ENCODE measurements at regions not wholly inside any gene's neighbourhood (a gene's known extent, or its start where the extent isn't known, plus 50 kb on each side); places are given as distances from the start of the nearest gene placed in this dataset.

GRCh38 chr10:65861249-65861648 is 1064.6 kb upstream of the LRRTM3 start:
- TF ChIP-seq, protein P1, sequence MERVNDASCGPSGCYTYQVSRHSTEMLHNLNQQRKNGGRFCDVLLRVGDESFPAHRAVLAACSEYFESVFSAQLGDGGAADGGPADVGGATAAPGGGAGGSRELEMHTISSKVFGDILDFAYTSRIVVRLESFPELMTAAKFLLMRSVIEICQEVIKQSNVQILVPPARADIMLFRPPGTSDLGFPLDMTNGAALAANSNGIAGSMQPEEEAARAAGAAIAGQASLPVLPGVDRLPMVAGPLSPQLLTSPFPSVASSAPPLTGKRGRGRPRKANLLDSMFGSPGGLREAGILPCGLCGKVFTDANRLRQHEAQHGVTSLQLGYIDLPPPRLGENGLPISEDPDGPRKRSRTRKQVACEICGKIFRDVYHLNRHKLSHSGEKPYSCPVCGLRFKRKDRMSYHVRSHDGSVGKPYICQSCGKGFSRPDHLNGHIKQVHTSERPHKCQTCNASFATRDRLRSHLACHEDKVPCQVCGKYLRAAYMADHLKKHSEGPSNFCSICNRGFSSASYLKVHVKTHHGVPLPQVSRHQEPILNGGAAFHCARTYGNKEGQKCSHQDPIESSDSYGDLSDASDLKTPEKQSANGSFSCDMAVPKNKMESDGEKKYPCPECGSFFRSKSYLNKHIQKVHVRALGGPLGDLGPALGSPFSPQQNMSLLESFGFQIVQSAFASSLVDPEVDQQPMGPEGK (CRISPR knock-in tag; IDR thresholded peaks at IDR 0.05; ENCODE audit: borderline replicate concordance), result no peak
- TF ChIP-seq ZFP30 (CRISPR knock-in tag; IDR thresholded peaks at IDR 0.05), result no peak
- no peak for TF ChIP-seq SNAI2 (CRISPR knock-in tag; IDR thresholded peaks at IDR 0.05)
- TF ChIP-seq RARB (CRISPR knock-in tag; IDR thresholded peaks at IDR 0.05), result no peak
- TF ChIP-seq, protein P2, sequence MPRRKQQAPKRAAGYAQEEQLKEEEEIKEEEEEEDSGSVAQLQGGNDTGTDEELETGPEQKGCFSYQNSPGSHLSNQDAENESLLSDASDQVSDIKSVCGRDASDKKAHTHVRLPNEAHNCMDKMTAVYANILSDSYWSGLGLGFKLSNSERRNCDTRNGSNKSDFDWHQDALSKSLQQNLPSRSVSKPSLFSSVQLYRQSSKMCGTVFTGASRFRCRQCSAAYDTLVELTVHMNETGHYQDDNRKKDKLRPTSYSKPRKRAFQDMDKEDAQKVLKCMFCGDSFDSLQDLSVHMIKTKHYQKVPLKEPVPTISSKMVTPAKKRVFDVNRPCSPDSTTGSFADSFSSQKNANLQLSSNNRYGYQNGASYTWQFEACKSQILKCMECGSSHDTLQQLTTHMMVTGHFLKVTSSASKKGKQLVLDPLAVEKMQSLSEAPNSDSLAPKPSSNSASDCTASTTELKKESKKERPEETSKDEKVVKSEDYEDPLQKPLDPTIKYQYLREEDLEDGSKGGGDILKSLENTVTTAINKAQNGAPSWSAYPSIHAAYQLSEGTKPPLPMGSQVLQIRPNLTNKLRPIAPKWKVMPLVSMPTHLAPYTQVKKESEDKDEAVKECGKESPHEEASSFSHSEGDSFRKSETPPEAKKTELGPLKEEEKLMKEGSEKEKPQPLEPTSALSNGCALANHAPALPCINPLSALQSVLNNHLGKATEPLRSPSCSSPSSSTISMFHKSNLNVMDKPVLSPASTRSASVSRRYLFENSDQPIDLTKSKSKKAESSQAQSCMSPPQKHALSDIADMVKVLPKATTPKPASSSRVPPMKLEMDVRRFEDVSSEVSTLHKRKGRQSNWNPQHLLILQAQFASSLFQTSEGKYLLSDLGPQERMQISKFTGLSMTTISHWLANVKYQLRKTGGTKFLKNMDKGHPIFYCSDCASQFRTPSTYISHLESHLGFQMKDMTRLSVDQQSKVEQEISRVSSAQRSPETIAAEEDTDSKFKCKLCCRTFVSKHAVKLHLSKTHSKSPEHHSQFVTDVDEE (CRISPR knock-in tag; IDR thresholded peaks at IDR 0.05), result no peak
- TF ChIP-seq CSRNP3 (CRISPR knock-in tag; IDR thresholded peaks at IDR 0.05), result no peak
